Thymus (tissue), 11 donors: ENCODE measurements at regions not wholly inside any gene's neighbourhood (a gene's known extent, or its start where the extent isn't known, plus 50 kb on each side); places are given as distances from the start of the nearest gene placed in this dataset.
"Not testable (repeated sequence)": the region's sequence is repeated elsewhere in the genome, so short reads cannot be mapped to it uniquely, and the experiment has no call there.

Experiments used
- DNase-seq, 9 donors: peaks; one replicate each; pipeline ENCODE4 v3.0.0-alpha.2; 2013; ENCODE audit warnings: low spot score in 9 of 9, low read depth in 6 of 9, missing footprints in 1 of 9
- H3K27ac ChIP-seq, 2 donors: one replicate each; pipeline ENCODE4 v1.5.1; 2013; ENCODE audit warnings: control low read depth in 1 of 2, low read depth in 1 of 2, low read length in 1 of 2, mild to moderate bottlenecking in 1 of 2, moderate library complexity in 1 of 2
- H3K27me3 ChIP-seq, 2 donors: one replicate each; pipeline ENCODE4 v1.5.1; 2013; ENCODE audit warnings: low read length in 1 of 2; ENCODE audit not compliant: control insufficient read depth in 2 of 2, insufficient read depth in 1 of 2
- H3K36me3 ChIP-seq, 2 donors: one replicate each; pipeline ENCODE4 v1.5.1; 2013; ENCODE audit warnings: low read length in 1 of 2, mild to moderate bottlenecking in 1 of 2, moderate library complexity in 1 of 2; ENCODE audit not compliant: control insufficient read depth in 2 of 2, insufficient read depth in 2 of 2
- H3K4me1 ChIP-seq, 2 donors: one replicate each; pipeline ENCODE4 v1.5.1; 2013; ENCODE audit warnings: low read length in 2 of 2; ENCODE audit not compliant: control insufficient read depth in 2 of 2, insufficient read depth in 2 of 2
- H3K4me3 ChIP-seq, 2 donors: one replicate each; pipeline ENCODE4 v1.5.1; 2013; ENCODE audit warnings: low read length in 2 of 2, control low read depth in 1 of 2, mild to moderate bottlenecking in 1 of 2
- H3K9me3 ChIP-seq, 2 donors: one replicate each; pipeline ENCODE4 v1.5.1; 2013; ENCODE audit warnings: low read length in 1 of 2, mild to moderate bottlenecking in 1 of 2; ENCODE audit not compliant: control insufficient read depth in 2 of 2, insufficient read depth in 1 of 2
- WGBS: extraction: QIAGEN DNeasy Blood & Tissue Kit; methylation state at CpG from one replicate; pipeline ENCODE4 v1.1.7; 2013; 5-methylcytosine and 5-hydroxymethylcytosine counted together
- donor health status: healthy.

GRCh38 chrX:17964871-17965270 is 103.8 kb upstream of the RAI2 start:
- Histone ChIP-seq H3K27me3 (no peaks in the 10 kb centered on the region), H3K4me1 (no peaks in the 10 kb centered on the region), H3K9me3 (no peaks in the 10 kb centered on the region), H3K36me3 (no peaks in the 10 kb centered on the region), H3K4me3 (no peak overlapping the region), H3K27ac (no peak overlapping the region)
- WGBS = 97% methylated on average over 1 of the region's 1 CpG
- DNase-seq = no peak

DNA sequence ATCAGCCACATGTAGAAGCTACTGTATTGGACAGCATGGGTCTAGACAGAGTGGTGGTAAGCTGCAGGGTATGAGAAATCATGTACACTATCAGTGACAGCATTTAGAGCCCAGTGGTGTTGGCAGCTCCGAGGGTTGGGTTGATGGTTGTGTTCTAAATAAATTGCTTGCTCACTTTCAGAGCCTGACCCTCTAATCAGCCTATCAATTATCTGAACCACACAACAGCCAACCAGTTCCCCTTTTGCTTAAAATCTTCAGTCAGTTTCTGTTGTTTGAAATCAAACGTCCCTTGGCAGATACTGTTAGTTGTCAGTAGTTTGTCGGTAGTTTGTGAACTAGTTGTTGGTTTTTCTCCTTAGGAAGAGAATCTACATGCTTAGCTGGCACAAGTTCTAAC is 99.8 kb upstream of the RAI2 start:
- 15% methylated on average over 3 of the region's 3 CpGs for WGBS
- H3K36me3 ChIP-seq = no peaks in the 10 kb centered on the region
- H3K9me3 ChIP-seq = no peaks in the 10 kb centered on the region
- no peak overlapping the region for H3K27ac ChIP-seq
- no peak overlapping the region for H3K4me3 ChIP-seq
- DNase-seq = no peak
- H3K27me3 ChIP-seq = no peaks in the 10 kb centered on the region
- no peaks in the 10 kb centered on the region for H3K4me1 ChIP-seq

DNA sequence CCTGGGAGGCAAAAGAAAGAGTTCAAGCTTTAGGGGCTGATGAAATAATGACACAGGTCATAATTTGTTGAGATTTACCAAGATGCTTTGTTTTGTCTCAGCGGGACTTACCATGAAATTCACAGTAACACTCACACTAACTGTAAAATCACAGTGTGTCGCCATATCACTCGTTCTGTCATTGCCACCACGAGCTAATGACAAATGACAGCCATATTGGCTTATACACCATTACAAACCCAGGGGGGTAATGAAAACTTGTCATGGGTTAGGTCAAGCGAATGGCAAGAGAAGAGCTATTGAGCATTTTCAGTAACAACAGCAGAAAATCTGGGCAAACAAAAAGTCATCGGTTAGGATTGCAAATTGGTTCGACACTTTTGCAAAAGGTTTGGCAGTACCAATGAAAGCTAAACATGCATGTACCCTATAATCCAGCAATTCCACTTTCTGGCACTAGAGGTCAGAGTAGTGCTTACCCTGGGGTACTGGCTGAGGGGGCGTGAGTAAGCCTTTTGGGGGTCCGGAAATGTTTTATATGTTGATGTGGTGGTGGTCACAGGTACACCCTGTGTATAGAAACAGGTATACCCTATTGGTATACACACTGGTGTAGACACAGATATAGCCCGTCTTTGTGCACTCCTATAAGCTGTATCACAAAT is 83.9 kb upstream of the RAI2 start:
- H3K4me1 ChIP-seq = no peaks in the 10 kb centered on the region
- no peaks in the 10 kb centered on the region for H3K27me3 ChIP-seq
- WGBS = 69% methylated on average over 10 of the region's 10 CpGs
- peak in 8 of 9 donors; percentile 4 to 48 (median 12) for DNase-seq
- H3K36me3 ChIP-seq = no peaks in the 10 kb centered on the region
- H3K4me3 ChIP-seq = no peak overlapping the region
- no peak overlapping the region for H3K27ac ChIP-seq
- no peaks in the 10 kb centered on the region for H3K9me3 ChIP-seq

DNA sequence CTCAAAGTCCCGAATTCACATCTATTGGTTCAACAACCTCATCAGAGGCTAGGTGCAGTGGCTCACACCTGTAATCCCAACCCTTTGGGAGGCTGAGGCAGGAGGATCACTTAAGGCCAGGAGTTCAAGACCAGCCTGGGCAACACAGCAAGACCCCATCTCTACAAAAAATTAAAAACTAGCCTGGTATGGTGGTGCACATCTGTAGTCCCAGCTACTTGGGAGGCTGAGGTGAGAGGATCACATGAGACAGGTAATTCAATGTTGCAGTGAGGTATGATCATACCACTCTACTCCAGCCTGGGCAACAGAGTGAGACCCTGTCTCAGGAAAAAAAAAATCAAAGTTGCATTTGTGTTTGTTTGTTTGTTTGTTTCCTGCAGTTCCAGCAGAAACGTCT is 80.1 kb upstream of the RAI2 start:
- not testable (repeated sequence) for H3K4me1 ChIP-seq, H3K27ac ChIP-seq, DNase-seq, H3K4me3 ChIP-seq, H3K27me3 ChIP-seq, H3K36me3 ChIP-seq, H3K9me3 ChIP-seq
- WGBS = 97% methylated on average over 2 of the region's 2 CpGs

GRCh38 chrX:17939724-17940123 is 78.6 kb upstream of the RAI2 start:
- H3K36me3 ChIP-seq = no peaks in the 10 kb centered on the region

DNA sequence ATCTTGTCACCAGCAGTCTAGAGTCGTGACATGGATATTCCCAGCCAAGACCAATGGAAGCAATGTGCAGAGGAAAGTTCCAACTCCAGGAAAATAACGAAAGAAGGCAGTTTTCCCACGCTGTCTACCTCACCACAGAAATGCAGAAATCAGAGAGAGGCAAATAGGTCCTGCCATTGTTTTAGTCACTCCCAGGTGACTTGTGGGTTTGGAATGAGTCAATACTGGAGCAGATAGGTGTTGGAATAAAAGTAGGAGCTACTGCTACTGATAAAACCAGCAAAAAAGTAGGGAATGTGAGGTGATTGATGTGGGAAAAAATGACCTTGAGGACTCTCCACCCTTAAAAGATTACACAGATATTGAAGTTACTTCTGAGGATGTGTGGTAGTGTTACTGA is 72.8 kb upstream of the RAI2 start:
- no peak overlapping the region for H3K27ac ChIP-seq
- no peak for DNase-seq
- H3K4me3 ChIP-seq = no peak overlapping the region
- H3K27me3 ChIP-seq = no peaks in the 10 kb centered on the region
- H3K4me1 ChIP-seq = no peaks in the 10 kb centered on the region
- H3K36me3 ChIP-seq = no peaks in the 10 kb centered on the region
- H3K9me3 ChIP-seq = no peaks in the 10 kb centered on the region
- WGBS = 90% methylated on average over 3 of the region's 3 CpGs

More at GRCh38 chrX:17939724-17940123, 78.6 kb upstream of the RAI2 start:
- no peak for DNase-seq
- Histone ChIP-seq H3K27me3 (no peaks in the 10 kb centered on the region), H3K4me1 (no peaks in the 10 kb centered on the region), H3K4me3 (no peak overlapping the region), H3K9me3 (no peaks in the 10 kb centered on the region), H3K27ac (no peak overlapping the region)
- 90% methylated on average over 2 of the region's 2 CpGs for WGBS

- Histone ChIP-seq H3K4me1 (no peaks in the 10 kb centered on the region), H3K27ac (no peak overlapping the region), H3K9me3 (no peaks in the 10 kb centered on the region), H3K36me3 (no peaks in the 10 kb centered on the region), H3K4me3 (no peak overlapping the region), H3K27me3 (no peaks in the 10 kb centered on the region)
- DNase-seq = no peak
- WGBS = 95% methylated on average over 4 of the region's 4 CpGs
Observed at GRCh38 chrX:17932781-17933180, 71.7 kb upstream of the RAI2 start.

DNA sequence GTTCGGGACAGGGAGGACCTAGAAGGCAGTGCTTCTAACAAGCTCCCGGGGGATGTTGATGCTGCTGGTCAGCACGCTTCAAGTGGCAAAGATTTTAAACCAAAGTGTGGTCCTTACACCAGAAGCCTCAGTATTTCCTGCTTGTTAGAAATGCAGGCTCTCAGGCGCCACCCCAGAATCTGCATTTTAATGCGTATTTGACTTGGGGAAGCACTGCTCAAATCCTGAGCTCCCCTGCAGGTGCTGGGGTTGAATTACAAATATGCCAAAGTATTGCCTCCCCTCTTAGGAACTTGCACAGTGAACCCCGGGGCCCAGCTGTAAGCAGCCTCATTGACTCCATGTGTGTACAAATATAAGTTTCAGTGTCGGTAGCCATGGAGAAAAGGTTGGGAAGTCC is 70.8 kb upstream of the RAI2 start:
- H3K27me3 ChIP-seq = no peaks in the 10 kb centered on the region
- H3K36me3 ChIP-seq = no peaks in the 10 kb centered on the region
- H3K9me3 ChIP-seq = no peaks in the 10 kb centered on the region
- 94% methylated on average over 7 of the region's 7 CpGs for WGBS
- no peak overlapping the region for H3K4me3 ChIP-seq
- DNase-seq = no peak
- no peak overlapping the region for H3K27ac ChIP-seq
- no peaks in the 10 kb centered on the region for H3K4me1 ChIP-seq

DNA sequence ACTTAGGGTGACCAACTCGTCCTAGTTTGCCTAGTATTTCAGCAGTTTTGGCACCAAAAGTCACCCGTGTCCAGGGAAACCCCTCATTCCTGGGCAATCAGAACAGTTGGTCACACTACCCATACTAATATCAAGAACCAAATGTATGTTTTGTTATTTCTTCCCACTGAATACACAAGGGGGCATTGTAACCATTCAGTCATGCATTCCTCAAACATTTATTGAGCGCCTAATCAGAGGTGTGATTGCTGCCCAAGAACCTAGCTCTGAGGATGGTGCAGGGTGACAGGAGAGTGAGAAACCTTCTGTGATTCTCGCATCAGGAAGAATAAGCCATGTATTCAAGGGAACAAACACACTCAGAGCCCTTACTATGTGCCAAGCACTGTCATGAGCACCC is 69.8 kb upstream of the RAI2 start:
- Histone ChIP-seq H3K27me3 (no peaks in the 10 kb centered on the region), H3K36me3 (no peaks in the 10 kb centered on the region), H3K27ac (no peak overlapping the region), H3K4me3 (no peak overlapping the region), H3K4me1 (no peaks in the 10 kb centered on the region), H3K9me3 (no peaks in the 10 kb centered on the region)
- no peak for DNase-seq
- 91% methylated on average over 4 of the region's 4 CpGs for WGBS

DNA sequence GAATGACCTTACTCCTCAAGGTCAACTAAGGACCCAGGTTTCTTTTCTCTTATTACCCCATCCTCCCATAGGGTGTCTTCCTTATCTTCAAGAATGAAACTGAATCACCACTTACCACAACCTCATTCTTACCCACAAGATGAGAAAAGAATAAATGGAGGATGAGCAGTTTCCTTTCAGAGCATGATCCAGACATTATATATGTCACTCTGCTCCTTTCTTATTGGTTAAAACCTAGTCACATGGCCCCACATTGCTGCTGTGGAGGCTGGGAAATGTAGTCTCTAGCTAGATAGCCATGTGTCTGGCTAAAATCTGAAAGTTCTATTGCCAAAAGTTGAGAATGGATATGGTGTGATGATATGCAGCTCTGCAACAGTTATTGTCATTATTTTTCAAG is 62.4 kb upstream of the RAI2 start:
- Histone ChIP-seq H3K4me3 (no peak overlapping the region), H3K36me3 (no peaks in the 10 kb centered on the region), H3K27me3 (no peaks in the 10 kb centered on the region), H3K4me1 (no peaks in the 10 kb centered on the region), H3K9me3 (no peaks in the 10 kb centered on the region), H3K27ac (no peak overlapping the region)
- DNase-seq = no peak
